HG03060 (cell line): ENCODE measurements at regions not wholly inside any gene's neighbourhood (a gene's known extent, or its start where the extent isn't known, plus 50 kb on each side); places are given as distances from the start of the nearest gene placed in this dataset.
"Not testable (repeated sequence)": the region's sequence is repeated elsewhere in the genome, so short reads cannot be mapped to it uniquely, and the experiment has no call there.

Source experiments
- ATAC-seq: cut with Tn5 transposase; IDR thresholded peaks from one replicate; pipeline ENCODE4 v1.9.1; 2021; ENCODE audit warnings: low read depth, moderate number of reproducible peaks; ENCODE audit not compliant: unreplicated experiment

GRCh38 chr3:67145738-67146137 lies 147.6 kb downstream of the KBTBD8 start:
- no peak for ATAC-seq

GRCh38 chr3:67154429-67154828 lies 156.3 kb downstream of the KBTBD8 start:
- ATAC-seq: no peak

- ATAC-seq: no peak
These were observed 169.4 kb downstream of the KBTBD8 start for GRCh38 chr3:67167481-67167880.

GRCh38 chr3:67171841-67172240 lies 173.7 kb downstream of the KBTBD8 start:
- ATAC-seq: no peak

GRCh38 chr3:67173130-67173529 lies 175.0 kb downstream of the KBTBD8 start:
- not testable (repeated sequence) for ATAC-seq

GRCh38 chr3:67176396-67176795 lies 178.3 kb downstream of the KBTBD8 start:
- no peak for ATAC-seq

GRCh38 chr3:67192466-67192865 lies 194.4 kb downstream of the KBTBD8 start:
- no peak for ATAC-seq

GRCh38 chr3:67196677-67197076 lies 198.6 kb downstream of the KBTBD8 start:
- no peak for ATAC-seq

GRCh38 chr3:67198374-67198773 lies 200.3 kb downstream of the KBTBD8 start:
- no peak for ATAC-seq

- no peak for ATAC-seq
These were observed 202.5 kb downstream of the KBTBD8 start for GRCh38 chr3:67200618-67201017.

- no peak for ATAC-seq
These were observed 202.9 kb downstream of the KBTBD8 start for GRCh38 chr3:67201026-67201425.

- no peak for ATAC-seq
These were observed 203.9 kb downstream of the KBTBD8 start for GRCh38 chr3:67202053-67202452.

GRCh38 chr3:67204951-67205350 lies 206.8 kb downstream of the KBTBD8 start:
- ATAC-seq: no peak

GRCh38 chr3:67215690-67216089 lies 217.6 kb downstream of the KBTBD8 start:
- no peak for ATAC-seq

GRCh38 chr3:67227030-67227429 lies 228.9 kb downstream of the KBTBD8 start:
- ATAC-seq: no peak

- ATAC-seq: no peak
These were observed 230.0 kb downstream of the KBTBD8 start for GRCh38 chr3:67228136-67228535.

- ATAC-seq: no peak
These were observed 234.5 kb downstream of the KBTBD8 start for GRCh38 chr3:67232642-67233041.

GRCh38 chr3:67239353-67239752 lies 241.2 kb downstream of the KBTBD8 start:
- ATAC-seq: no peak

GRCh38 chr3:67241084-67241483 lies 243.0 kb downstream of the KBTBD8 start:
- no peak for ATAC-seq

GRCh38 chr3:67244130-67244529 lies 246.0 kb downstream of the KBTBD8 start:
- ATAC-seq: no peak

GRCh38 chr3:67245545-67245944 lies 247.4 kb downstream of the KBTBD8 start:
- no peak for ATAC-seq

GRCh38 chr3:67248726-67249125 lies 250.6 kb downstream of the KBTBD8 start:
- no peak for ATAC-seq

- ATAC-seq: not testable (repeated sequence)
These were observed 254.8 kb downstream of the KBTBD8 start for GRCh38 chr3:67252906-67253305.
